T-cell (primary cell): ENCODE measurements at regions not wholly inside any gene's neighbourhood (a gene's known extent, or its start where the extent isn't known, plus 50 kb on each side); places are given as distances from the start of the nearest gene placed in this dataset.
"Not testable (repeated sequence)": the region's sequence is repeated elsewhere in the genome, so short reads cannot be mapped to it uniquely, and the experiment has no call there.

Source experiments
- ATAC-seq, 4 experiments: fragments of 200-7000 bp in 3 of 4; fragments of 150-1000 bp in 1 of 4; cut with Tn5 transposase; replicated peaks in 1 of 4; 1 replicate in 3 of 4; 2 replicates in 1 of 4; pipeline ENCODE4 v1.10.0; 2021; ENCODE audit warnings: moderate library complexity in 3 of 4, mild to moderate bottlenecking in 2 of 4, moderate number of reproducible peaks in 1 of 4
- CTCF ChIA-PET, 2 donors: fragments of 300-600 bp; sonication (Branson Sonifier 250); formaldehyde crosslinking; loops; one replicate each; lab custom pipeline; 2022; ENCODE audit warnings: antibody characterized with exemption in 2 of 2; lab: Charles Lee
- POLR2A ChIA-PET, 2 donors: fragments of 300-600 bp; sonication (Branson Sonifier 250); formaldehyde crosslinking; loops; one replicate each; lab custom pipeline; 2022; ENCODE audit warnings: antibody characterized with exemption in 2 of 2; lab: Charles Lee
- DNase-seq, 35 experiments: peaks; one replicate each; pipeline versions ENCODE4 v3.0.0 to v3.0.0-alpha.2; 2013 to 2023
- H3K27ac ChIP-seq: one replicate; pipeline ENCODE4 v1.5.1; 2013; ENCODE audit warnings: low read length
- H3K27me3 ChIP-seq, 2 experiments: replicated peaks in 1 of 2; 1 replicate in 1 of 2; 2 replicates in 1 of 2; pipeline versions ENCODE4 v1.6.1 to v1.7.0; 2013; ENCODE audit warnings: low read length in 1 of 2, mixed read lengths in 1 of 2; ENCODE audit not compliant: control insufficient read depth in 2 of 2, insufficient read depth in 2 of 2; ENCODE audit errors: extremely low read depth in 1 of 2
- H3K36me3 ChIP-seq, 2 donors: 1 replicate in 1 of 2; 2 replicates in 1 of 2; pipeline versions ENCODE4 v1.6.1 to v1.7.0; 2013; ENCODE audit warnings: low read length in 1 of 2; ENCODE audit not compliant: control insufficient read depth in 2 of 2, insufficient read depth in 1 of 2; ENCODE audit errors: extremely low read depth in 1 of 2
- H3K4me1 ChIP-seq, 2 experiments: 1 replicate in 1 of 2; 2 replicates in 1 of 2; pipeline versions ENCODE4 v1.6.1 to v1.7.0; 2013; ENCODE audit warnings: low read length in 2 of 2, mixed read lengths in 1 of 2; ENCODE audit not compliant: insufficient read depth in 2 of 2, control insufficient read depth in 1 of 2; ENCODE audit errors: extremely low read depth in 1 of 2
- H3K4me3 ChIP-seq, 2 donors: 1 replicate in 1 of 2; 2 replicates in 1 of 2; pipeline versions ENCODE4 v1.5.1 to v1.7.0; 2013; ENCODE audit warnings: mild to moderate bottlenecking in 2 of 2, low read length in 1 of 2, moderate library complexity in 1 of 2; ENCODE audit not compliant: control insufficient read depth in 1 of 2; ENCODE audit errors: extremely low read depth in 1 of 2
- H3K9me3 ChIP-seq: 2 replicates; pipeline ENCODE4 v1.7.0; 2013
- H3K27ac Mint-ChIP-seq, 2 donors: one replicate each; pipeline ENCODE4 v1.8.0; 2020 to 2021; ENCODE audit warnings: mild to moderate bottlenecking in 2 of 2, mixed read lengths in 2 of 2
- H3K27me3 Mint-ChIP-seq, 2 donors: one replicate each; pipeline ENCODE4 v1.8.0; 2021 to 2022; ENCODE audit warnings: mixed read lengths in 2 of 2
- H3K36me3 Mint-ChIP-seq: one replicate; pipeline ENCODE4 v1.8.0; 2021; ENCODE audit warnings: mixed read lengths
- H3K4me1 Mint-ChIP-seq, 3 donors: one replicate each; pipeline ENCODE4 v1.8.0; 2020 to 2022; ENCODE audit warnings: mixed read lengths in 3 of 3, mild to moderate bottlenecking in 1 of 3
- H3K4me3 Mint-ChIP-seq, 3 donors: one replicate each; pipeline ENCODE4 v1.8.0; 2020 to 2022; ENCODE audit warnings: mild to moderate bottlenecking in 3 of 3, mixed read lengths in 3 of 3, moderate library complexity in 3 of 3
- H3K9me3 Mint-ChIP-seq, 3 donors: one replicate each; pipeline ENCODE4 v1.8.0; 2020 to 2022; ENCODE audit warnings: mixed read lengths in 3 of 3
- WGBS: methylation state at CpG from one replicate; pipeline ENCODE4 v1.1.5; 2013; ENCODE audit warnings: missing lambda C conversion rate; ENCODE audit not compliant: insufficient coverage; 5-methylcytosine and 5-hydroxymethylcytosine counted together

GRCh38 chr6:167235421-167236238 lies 55.5 kb upstream of the UNC93A start:
- Mint-ChIP-seq H3K4me3 (no peak overlapping the region), H3K36me3 (no peaks in the 10 kb centered on the region), H3K4me1 (peaks cover 0 to 7% (median 0%) of the 10 kb centered on the region in 3 donors), H3K27ac (no peak overlapping the region), H3K9me3 (no peaks in the 10 kb centered on the region), H3K27me3 (peaks cover 17 to 36% of the 10 kb centered on the region in 2 donors)
- ChIA-PET POLR2A (no interaction called here), CTCF (interaction anchor here in 1 of 2 donors (0.6 kb wide), 1 partner anchor 124 kb away, joined by 5 read pairs; no protein-coding TSS in a partner anchor)
- H3K4me3 ChIP-seq = no peak overlapping the region
- no peaks in the 10 kb centered on the region for H3K9me3 ChIP-seq
- 83% methylated on average over 35 of the region's 38 CpGs for WGBS
- H3K27ac ChIP-seq = no peak overlapping the region
- ATAC-seq (no peak), DNase-seq (no peak)
- H3K36me3 ChIP-seq = no peaks in the 10 kb centered on the region
- H3K27me3 ChIP-seq = peaks cover 0 to 15% of the 10 kb centered on the region in 2 experiments
- H3K4me1 ChIP-seq = no peaks in the 10 kb centered on the region

DNA sequence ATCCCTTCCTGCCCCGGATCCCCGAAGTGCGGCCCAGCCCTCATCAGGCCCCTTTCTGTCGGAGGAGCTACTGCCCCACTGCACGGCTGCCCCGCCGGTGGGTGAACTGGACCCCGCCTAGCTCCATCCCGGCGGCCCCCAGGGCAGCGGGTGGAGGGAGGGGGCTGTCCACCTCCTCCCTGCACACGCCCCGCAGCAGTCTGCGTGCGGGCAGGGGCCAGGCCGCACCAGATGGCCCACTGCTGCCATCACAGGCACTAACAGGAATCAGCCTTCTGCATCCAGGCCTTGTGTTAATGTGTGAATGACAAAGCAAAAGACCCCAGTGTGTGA lies 54.9 kb upstream of the UNC93A start:
- Mint-ChIP-seq H3K9me3 (no peaks in the 10 kb centered on the region), H3K27ac (no peak overlapping the region), H3K36me3 (no peaks in the 10 kb centered on the region), H3K27me3 (peaks cover 17 to 36% of the 10 kb centered on the region in 2 donors), H3K4me1 (peaks cover 0 to 7% (median 0%) of the 10 kb centered on the region in 3 donors), H3K4me3 (no peak overlapping the region)
- DNase-seq (no peak), ATAC-seq (no peak)
- WGBS = 90% methylated on average over 7 of the region's 16 CpGs
- Histone ChIP-seq H3K27me3 (peaks cover 0 to 18% of the 10 kb centered on the region in 2 experiments), H3K36me3 (no peaks in the 10 kb centered on the region), H3K4me1 (no peaks in the 10 kb centered on the region), H3K9me3 (no peaks in the 10 kb centered on the region), H3K27ac (no peak overlapping the region), H3K4me3 (no peak overlapping the region)
- CTCF ChIA-PET = interaction anchor here in 1 of 2 donors (0.6 kb wide), 1 partner anchor 123 kb away, joined by 5 read pairs; no protein-coding TSS in a partner anchor
- POLR2A ChIA-PET = no interaction called here

DNA sequence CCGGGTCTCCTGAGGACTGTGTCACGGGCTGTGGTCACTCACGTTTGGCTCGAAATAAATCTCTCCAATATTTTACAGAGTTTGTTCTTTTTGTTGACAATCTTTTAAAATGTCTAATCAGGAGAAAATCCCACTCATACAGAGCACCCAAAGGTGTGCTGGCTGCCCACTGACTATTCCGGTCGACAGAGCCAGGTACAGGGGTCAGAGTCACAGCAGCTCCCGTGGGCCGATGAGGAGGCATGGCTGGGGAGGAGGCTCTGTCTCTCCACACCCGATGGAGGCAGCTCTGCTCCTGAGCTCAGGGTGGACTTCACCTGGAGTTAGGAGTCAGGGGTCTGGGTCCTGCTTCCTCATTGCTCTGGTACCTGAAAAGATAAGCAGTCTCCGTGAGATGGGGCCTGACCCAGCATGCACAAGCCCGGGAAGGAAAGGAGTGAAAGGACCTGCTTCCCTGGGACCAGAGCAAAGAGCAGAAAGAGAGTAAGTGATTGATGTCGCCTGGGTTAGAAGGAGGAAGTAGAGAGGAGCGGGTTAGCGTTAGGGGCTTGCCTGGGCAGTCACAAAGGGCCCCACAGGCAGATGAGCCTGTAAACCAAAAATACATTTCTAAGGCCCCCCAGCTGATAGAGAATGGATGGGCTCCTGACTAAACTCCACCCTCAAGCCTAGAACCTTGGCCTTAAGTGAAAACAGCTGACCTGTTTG lies 53.5 kb upstream of the UNC93A start:
- Mint-ChIP-seq H3K9me3 (no peaks in the 10 kb centered on the region), H3K27me3 (peaks cover 14 to 35% of the 10 kb centered on the region in 2 donors), H3K27ac (no peak overlapping the region), H3K36me3 (no peaks in the 10 kb centered on the region), H3K4me1 (peaks cover 0 to 7% (median 0%) of the 10 kb centered on the region in 3 donors), H3K4me3 (no peak overlapping the region)
- Histone ChIP-seq H3K27me3 (peaks cover 0 to 18% of the 10 kb centered on the region in 2 experiments), H3K36me3 (no peaks in the 10 kb centered on the region), H3K4me1 (no peaks in the 10 kb centered on the region), H3K4me3 (no peak overlapping the region), H3K27ac (no peak overlapping the region), H3K9me3 (no peaks in the 10 kb centered on the region)
- 83% methylated on average over 6 of the region's 14 CpGs for WGBS
- no peak for DNase-seq
- POLR2A ChIA-PET = no interaction called here
- no peak for ATAC-seq
- CTCF ChIA-PET = no interaction called here

DNA sequence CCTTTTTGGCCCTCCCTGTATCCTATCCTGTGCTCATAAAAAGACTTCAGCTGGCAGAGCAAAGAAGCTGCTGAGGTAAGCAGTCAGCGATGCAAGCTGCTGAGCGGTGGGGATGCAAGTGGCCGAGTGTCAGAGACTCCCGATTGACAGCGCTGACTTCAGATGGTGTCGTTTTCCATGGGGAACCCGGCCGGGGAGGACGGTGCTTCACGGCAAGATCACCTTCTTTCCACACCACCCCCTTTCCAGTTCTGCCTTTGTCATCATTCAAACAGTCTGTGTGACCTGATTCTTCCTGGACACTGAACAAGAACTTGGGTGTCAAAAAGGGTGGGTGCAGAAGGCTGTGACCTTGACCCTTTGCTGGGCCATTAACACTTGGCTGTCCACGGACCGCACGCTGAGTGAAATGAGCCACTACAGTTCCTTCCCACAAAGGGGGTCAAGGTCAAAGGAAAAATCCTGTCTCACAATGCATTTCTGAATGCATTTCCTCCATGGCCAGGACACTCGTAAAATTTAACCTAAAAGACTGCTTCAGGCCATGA lies 52.9 kb upstream of the UNC93A start:
- Mint-ChIP-seq H3K36me3 (no peaks in the 10 kb centered on the region), H3K4me1 (peaks cover 0 to 7% (median 0%) of the 10 kb centered on the region in 3 donors), H3K27me3 (peaks cover 11 to 32% of the 10 kb centered on the region in 2 donors), H3K4me3 (no peak overlapping the region), H3K27ac (no peak overlapping the region), H3K9me3 (no peaks in the 10 kb centered on the region)
- H3K4me1 ChIP-seq = no peaks in the 10 kb centered on the region
- no peak for DNase-seq
- 83% methylated on average over 5 of the region's 14 CpGs for WGBS
- H3K9me3 ChIP-seq = no peaks in the 10 kb centered on the region
- H3K27ac ChIP-seq = no peak overlapping the region
- POLR2A ChIA-PET = no interaction called here
- CTCF ChIA-PET = no interaction called here
- H3K4me3 ChIP-seq = no peak overlapping the region
- ATAC-seq = no peak
- no peaks in the 10 kb centered on the region for H3K36me3 ChIP-seq
- H3K27me3 ChIP-seq = peaks cover 0 to 18% of the 10 kb centered on the region in 2 experiments

DNA sequence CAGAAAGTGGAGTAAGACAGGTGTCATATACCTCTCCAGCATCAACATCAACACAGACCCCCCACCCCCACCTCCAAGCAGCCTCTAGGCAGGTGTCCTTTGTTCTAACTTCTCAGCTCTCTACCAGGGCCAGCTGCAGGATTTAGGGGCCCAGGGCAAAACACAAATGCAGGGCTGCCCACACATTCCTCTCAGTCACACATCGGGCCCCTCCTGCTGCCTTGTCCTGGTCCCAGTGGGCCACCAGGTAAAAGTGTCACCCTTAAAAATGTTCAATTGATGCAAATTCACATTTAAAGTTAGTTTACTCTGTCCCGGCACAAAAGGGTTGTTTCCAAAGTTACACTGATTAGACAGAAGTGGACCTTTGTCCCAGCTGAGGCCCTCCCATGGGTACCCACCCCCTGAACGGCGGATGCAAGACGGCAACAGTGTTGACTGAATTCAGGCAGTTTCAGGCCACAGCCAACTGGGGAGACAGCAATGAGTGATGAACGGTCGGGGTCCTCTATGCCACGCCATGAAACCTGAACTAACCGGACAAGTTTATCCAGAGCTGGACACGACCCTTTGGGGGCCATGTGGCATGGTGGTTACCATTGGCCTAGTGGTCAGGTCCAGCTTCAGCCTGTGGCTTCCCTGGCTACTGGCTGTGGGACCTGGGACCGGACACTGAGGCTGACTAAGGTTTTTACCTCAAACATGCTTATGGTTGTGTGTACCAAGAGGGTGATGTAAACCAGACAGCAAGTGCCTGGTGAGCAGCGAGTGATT lies 52.2 kb upstream of the UNC93A start:
- Mint-ChIP-seq H3K9me3 (no peaks in the 10 kb centered on the region), H3K27ac (no peak overlapping the region), H3K36me3 (no peaks in the 10 kb centered on the region), H3K4me3 (no peak overlapping the region), H3K4me1 (peaks cover 0 to 7% (median 0%) of the 10 kb centered on the region in 3 donors), H3K27me3 (peaks cover 5 to 26% of the 10 kb centered on the region in 2 donors)
- Histone ChIP-seq H3K4me1 (no peaks in the 10 kb centered on the region), H3K4me3 (no peak overlapping the region), H3K36me3 (no peaks in the 10 kb centered on the region), H3K27ac (no peak overlapping the region), H3K9me3 (no peaks in the 10 kb centered on the region), H3K27me3 (peaks cover 0 to 18% of the 10 kb centered on the region in 2 experiments)
- POLR2A ChIA-PET = no interaction called here
- no peak for ATAC-seq
- CTCF ChIA-PET = interaction anchor here in 1 of 2 donors (0.6 kb wide), 1 partner anchor 1009 kb away, joined by 4 read pairs; no protein-coding TSS in a partner anchor
- no peak for DNase-seq
- 77% methylated on average over 9 of the region's 12 CpGs for WGBS

GRCh38 chr6:167239470-167239869 lies 51.6 kb upstream of the UNC93A start:
- POLR2A ChIA-PET, H3K36me3 Mint-ChIP-seq, H3K9me3 Mint-ChIP-seq, CTCF ChIA-PET, H3K4me3 ChIP-seq, H3K27ac ChIP-seq, H3K4me3 Mint-ChIP-seq, ATAC-seq, H3K9me3 ChIP-seq, DNase-seq, H3K4me1 ChIP-seq, H3K27ac Mint-ChIP-seq, H3K4me1 Mint-ChIP-seq, H3K36me3 ChIP-seq: not testable (repeated sequence)
- no CpG with 5 or more reads among the region's 2 CpGs for WGBS
- H3K27me3 Mint-ChIP-seq = peaks cover 5 to 24% of the 10 kb centered on the region in 2 donors
- peaks cover 0 to 18% of the 10 kb centered on the region in 2 experiments for H3K27me3 ChIP-seq
